KG1 (cell line): ENCODE measurements at regions not wholly inside any gene's neighbourhood (a gene's known extent, or its start where the extent isn't known, plus 50 kb on each side); places are given as distances from the start of the nearest gene placed in this dataset.

ENCODE experiments used
- DNase-seq: peaks from one replicate; lab custom pipeline; 2025; lab: John Stamatoyannopoulos, UW

DNA sequence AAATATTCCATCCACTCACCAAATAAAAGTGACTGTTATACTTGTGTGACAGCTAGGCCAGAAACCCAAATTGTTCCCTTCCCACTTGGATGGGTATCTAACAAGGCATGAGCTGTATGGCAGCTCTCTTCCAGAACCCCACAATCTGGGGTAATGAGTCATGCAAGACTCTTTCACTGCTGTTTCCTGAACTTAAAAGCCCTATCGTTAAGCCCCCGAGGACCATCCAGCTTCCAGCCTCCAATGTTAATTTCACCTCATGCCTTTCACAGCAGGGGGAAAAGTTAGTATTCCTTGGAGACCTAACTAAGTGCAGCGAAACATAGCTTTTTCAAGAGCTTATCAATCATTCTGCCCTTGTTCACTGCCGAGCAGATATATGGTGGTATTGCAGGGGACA lies 368.6 kb upstream of the HSFY2 start:
- no peak for DNase-seq

DNA sequence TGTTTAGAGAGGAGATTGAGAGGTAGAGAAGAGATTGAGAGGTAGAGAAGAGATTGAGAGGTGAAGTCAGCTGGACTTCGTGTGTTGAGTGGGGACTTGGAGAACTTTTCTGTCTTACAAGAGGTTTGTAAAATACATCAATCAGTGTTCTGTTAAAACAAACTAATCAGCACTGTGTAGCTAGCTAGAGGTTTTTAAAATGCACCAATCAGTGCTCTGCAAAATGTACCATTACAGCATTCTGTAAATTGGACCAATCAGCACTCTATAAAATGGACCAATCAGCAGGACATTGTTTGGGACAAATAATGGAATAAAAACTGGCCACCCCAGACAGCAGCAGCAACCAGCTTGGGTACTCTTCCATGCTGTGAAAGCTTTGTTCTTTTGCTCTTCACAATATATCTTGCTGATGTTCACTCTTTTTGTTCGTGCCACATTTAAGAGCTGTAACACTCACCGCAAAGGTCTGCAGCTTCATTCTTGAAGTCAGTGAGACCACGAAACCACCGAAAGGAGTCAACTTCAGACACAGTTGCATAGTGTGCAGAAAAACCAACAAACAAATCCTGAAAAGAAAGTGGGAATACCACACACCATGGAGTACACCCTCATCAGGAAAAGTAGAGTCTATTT lies 366.9 kb upstream of the HSFY2 start:
- DNase-seq: no peak

DNA sequence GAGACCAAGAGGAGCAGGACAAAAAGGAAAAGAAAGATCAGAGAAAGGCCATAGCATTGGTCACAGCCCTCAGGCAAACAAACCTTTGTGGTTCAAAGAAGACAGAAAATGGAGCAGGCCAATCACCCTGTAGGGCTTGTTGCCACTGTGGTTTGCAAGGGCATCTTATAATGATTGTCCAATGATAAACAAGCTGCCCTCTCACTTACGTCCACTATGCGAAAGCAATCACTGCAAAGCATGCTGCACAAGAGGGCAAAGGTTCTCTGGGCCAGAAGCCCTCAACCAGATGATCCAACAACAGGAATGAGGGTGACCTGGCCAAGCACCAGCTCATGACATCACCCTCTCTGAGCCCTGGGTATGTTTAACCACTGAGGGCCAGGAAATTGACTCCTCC lies 360.9 kb upstream of the HSFY2 start:
- no peak for DNase-seq

DNA sequence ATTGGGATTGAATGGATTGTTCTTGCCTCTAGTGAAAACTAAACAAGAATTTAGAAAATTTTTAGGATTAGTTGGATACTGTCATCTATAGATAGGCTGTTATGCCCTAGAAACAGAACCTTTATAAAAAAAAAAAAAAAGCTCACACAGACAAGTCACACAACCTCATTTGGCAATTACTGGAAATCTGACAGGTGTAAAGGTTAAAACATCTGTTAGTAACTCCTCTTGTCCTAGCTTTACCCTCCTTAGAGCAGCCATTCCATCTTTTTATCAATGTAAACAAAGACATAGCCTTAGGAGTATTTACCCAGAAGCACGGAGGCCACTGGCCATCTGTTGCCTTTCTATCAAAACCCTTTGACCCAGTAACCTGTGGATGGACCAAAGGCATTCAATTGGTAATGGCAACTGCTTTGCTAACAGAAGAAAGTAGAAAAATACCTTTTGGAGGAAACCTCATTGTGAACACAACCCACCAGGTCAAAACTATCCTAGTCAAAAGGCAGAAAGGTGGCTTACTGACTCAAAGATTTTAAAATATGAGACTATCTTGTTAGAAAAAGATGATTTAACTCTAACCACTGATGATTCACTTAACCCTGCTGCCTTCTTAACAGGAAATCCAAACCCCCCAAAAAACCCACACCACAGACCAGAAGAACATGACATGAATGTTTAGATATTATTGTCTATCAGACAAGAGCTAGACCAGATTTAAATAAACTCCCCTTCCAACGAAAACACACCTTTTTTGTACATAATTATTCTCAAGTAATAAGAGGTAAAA lies 357.2 kb upstream of the HSFY2 start:
- DNase-seq: no peak

DNA sequence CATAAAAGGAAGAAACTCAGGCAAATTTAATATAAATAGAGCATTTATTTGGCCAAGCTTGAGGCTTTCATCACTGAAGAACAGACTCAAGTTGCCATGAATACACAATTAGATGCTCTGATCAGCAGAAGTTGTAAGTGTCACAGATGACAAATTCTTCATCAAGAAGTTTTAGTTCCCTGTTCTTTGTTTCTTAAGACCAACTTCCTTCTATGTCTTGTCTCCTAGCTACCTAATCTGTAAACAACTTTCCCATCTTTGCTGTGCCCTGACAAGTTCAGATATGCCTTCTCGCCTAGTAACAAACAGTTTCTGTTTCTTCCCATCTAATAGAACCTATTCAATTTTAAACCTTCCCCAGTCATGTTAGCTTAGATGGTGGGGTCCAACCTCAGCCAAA lies 353.4 kb upstream of the HSFY2 start:
- no peak for DNase-seq

DNA sequence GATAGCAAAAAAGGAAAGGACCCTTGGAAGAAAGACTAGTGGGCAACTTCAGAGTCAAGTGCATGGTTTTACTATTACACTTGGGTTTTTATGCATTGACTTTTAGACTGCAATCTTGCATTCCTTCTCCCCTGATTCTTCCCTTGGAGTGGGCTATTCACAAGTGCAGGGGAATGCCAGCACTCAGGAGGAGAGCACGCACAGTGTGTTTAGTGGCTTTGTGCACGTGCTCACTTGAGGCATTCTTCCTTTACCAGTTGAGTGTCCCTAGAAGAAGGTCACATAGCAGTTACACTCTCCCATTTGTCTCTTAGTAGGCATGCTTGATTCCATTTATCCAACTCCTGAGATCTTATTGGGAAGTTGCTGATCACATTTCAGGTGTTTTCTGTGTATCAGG lies 351.1 kb upstream of the HSFY2 start:
- DNase-seq: no peak

DNA sequence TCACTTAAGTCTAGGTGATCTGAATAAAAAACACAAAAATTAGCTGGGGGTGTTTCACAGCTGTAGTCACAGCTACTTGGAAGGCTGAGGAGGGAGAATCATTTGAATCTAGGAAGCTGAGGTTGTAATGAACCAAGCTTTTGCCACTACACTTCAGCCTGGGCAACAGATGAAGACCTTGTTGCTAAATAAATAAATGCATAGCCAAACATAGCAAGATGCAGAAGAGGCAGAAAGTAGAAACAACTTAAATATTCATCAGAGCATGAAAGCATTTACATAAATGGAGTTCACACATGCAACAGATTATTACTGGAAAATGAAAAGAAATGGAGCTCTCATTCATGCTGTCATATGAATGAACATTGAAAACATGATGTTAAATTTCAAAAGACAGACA lies 348.9 kb upstream of the HSFY2 start:
- DNase-seq: no peak

DNA sequence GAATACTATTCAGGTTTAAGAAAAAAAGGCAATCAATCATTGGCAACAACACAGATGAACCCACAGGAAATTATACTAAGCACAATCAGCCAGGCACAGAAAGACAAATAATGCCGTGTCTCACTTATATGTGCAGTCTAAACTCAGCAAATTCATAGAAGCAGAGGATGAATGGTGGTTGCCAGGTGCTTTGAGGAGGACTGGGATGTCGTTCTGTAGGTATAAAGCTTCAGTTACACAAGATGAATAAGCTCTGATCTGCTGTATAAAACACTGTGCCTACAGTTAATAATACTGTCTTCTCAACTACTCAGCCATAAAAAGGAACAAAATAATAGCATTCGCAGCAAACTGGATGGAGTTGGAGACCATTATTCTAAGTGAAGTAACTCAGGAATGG lies 324.8 kb upstream of the HSFY2 start:
- DNase-seq: no peak

DNA sequence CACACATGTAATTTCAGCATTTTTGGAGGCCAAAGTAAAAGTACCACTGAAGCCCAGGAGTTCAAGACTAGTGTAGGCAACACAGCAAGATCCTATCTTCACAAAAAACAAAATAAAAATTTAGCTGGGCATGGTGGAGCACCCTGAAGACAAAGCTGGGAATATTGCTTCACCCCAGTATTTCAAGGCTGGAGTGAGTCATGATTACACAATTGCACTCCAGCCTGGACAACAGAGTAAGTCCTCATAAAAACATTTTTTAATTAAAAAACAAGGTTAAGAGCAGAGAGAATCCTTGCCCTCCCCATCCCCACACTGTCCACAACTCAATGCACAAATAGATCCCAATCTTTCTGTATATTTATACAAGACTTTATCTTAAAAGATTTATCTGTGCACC lies 321.9 kb upstream of the HSFY2 start:
- DNase-seq: no peak

DNA sequence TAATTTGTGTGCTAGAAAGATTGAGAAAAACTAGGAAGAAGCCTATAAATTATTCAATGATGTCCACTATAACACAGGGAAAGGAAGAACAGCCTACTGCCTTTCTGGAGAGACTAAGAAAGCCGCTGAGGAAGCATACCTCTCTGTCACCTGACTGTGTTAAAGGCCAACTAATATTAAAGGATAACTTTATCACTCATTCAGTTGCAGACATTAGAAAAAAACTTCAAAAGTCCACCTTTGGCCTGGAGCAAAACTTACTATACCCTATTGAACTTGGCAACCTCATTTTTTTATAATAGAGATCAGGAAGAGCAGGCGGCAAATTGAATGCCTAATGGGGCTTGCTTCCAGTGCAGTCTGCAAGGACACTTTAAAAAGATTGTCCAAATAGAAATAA lies 309.5 kb upstream of the HSFY2 start:
- no peak for DNase-seq

DNA sequence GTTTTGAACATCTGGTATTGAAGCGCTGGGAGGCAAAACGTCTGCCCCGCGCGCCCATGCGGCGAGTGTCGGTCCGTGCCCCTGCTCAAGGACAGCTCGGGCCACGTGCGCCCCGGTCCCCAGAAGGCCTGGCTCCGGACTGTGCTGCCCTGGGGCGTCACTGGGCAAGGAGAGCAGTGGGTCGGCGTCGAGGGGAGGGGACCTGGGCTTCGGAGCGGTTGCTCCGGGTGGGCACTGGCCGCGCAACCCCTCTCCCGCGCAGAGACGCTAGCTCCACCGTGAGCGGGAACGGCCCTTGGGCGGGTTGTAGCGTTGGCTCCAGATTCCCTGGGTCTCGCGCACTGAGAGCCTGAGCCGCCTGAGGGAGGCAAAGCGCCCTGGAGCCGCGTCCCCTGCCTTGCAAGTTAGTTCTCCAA lies 304.2 kb upstream of the HSFY2 start:
- no peak for DNase-seq

DNA sequence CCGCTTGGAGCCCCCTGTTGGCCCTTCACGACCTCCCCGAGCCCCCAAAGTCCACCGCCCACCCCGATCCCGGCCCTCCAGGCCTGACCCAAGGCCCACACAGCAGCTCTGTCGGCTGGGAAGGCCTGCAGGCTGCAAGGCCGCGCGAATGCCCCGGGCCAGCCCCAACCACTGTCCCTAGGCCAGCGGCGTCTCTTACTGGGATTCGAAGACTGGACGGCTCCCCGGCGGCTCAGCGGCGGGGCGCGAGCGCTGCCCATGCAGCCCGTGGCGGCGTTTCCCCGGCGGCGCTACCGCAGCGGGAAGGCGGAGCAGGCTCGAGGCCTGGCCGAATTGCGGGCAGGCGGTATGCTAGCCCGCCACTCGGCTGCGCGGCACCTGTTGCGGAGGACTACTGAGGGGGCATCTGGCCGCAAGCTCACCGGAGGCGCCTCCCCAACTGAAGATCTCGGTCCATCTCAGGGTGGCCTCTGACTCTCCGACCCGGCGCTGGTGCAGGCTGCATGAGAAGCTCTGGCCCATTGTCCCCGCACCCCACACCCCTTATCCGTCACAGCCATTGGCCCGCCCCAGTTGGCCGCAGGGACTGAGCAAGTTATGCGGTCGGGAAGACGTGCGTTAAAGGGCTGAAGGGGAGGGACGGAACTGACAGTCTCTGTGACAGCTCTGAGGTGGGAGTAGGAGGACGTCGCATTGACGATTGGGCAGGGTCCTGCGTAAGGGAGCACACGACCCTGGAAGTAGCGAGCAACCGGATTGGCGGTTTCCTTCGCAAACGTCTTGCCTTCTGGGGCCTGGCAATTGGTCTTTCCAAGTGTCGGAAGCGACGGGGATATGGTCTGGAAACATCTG lies 303.5 kb upstream of the HSFY2 start:
- no peak for DNase-seq

DNA sequence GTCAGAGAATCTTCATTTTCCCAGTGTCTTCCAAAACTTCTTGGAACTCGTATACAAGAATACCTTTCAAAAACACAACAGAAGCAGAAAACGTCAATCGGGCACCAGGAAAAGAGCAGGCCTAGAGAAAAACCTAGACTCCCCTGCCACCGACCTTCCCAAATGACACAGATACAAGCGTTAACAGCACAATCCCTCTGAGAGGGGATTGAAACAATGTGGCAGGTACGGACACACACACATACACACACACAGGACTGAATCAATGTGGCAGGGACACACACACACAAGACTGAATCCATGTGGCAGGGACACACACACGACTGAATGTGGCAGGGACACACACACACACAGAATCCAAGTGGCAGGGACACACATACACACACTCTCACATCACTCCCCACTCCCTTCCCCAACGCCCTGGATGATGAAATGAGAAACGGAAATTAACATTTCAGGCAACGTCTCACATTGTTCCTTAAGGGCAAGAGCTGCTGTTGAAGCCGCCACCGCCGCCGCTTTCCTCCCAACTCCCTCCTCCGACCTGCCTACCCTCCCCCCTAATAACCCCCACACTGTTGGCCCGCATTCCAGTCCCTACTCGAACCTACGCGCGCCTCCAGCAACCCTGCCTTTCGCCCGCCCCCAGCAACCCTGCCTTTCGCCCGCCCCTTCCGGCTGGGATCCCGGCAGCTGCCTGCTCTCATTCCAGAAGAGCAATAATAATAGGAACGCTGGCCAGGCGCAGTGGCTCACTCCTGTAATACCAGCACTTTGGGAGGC lies 302.1 kb upstream of the HSFY2 start:
- peak; percentile 25 for DNase-seq

DNA sequence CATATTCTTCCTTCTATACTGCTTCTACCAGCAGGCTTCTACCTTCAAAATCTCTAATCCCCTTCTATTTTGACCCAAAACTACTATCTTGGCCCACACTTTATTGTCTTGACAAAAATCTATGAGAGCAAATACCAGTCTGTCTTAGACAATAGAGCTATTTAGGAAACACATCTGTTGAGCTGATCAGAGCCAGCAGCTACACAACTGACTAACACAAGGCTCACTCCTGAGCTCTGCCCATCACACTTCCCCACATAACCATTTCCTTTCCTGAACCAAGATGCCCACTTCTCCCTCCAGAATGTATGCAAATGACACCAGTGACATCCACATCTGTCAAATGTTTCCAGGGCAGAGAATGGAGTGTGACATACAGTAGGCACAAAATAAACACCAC lies 293.9 kb upstream of the HSFY2 start:
- DNase-seq: no peak

DNA sequence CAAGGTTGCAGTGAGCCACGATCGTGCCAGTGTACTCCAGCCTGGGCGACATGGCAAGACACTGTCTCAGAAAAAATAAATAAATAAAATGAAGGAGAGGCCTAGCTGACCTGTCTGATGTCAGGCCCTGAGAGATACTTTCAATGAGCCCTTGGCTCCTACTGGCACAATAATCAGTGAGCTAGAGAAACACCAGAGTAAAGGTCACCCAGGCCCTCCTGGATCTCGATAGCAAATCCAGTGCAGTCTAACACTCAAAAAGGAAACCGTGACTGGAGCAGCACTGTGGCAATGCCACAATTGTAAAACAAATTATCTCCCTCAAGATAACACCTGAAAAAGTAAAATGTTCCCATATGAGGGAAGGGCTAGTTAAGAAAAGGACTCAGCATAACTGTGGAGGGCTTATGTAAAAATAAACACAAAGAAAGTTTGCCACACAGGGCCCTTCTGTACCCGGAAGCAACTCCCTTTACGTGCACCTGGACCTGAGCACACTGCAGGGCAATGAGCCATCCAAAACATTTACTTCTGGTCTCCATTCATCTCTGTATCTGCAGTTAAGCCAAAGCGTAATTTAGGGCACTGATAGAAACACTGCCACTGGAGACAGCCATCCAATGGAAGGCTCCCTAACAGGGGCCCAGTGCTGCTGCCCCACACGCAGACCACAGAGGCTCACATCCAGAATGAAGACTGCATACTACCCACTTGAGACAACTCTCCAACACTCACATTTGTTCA lies 293.1 kb upstream of the HSFY2 start:
- no peak for DNase-seq

DNA sequence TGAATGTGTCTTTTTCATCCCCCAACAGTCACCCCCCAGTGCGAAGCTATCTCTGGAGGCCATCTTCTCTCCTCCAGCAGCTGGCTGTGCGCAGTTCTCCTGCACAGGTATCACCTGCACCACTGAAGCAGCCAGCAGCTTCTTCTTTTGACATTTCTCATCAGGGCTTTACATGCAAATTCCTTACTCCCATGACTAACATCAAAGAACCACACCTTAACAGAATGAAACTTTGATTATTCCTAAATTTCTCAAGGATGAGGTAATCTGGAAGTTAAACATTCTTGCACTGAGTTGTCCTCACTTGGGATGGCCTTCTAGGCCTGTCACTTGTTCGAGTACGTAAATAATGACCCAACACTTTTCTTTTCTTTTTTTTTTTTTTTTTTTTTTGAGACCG lies 291.6 kb upstream of the HSFY2 start:
- no peak for DNase-seq

DNA sequence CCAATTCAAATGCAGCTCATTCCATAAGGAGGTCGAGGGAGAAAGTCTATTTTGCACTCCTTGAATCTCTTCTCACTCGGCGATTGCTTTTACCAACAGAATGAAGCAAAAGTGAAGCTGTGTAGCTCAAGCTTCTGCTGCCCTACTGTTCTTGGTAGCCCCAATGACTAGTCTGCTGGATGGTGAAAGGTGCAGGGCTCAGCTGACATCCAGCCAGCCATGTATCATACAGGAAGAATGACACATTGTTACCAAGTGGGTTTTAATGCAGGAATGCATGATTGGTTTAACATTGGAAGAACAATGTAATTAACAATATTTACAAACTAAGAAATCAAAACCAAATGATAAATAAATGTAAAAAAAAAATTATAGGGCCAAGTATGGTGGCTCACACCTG lies 286.2 kb upstream of the HSFY2 start:
- DNase-seq: no peak

DNA sequence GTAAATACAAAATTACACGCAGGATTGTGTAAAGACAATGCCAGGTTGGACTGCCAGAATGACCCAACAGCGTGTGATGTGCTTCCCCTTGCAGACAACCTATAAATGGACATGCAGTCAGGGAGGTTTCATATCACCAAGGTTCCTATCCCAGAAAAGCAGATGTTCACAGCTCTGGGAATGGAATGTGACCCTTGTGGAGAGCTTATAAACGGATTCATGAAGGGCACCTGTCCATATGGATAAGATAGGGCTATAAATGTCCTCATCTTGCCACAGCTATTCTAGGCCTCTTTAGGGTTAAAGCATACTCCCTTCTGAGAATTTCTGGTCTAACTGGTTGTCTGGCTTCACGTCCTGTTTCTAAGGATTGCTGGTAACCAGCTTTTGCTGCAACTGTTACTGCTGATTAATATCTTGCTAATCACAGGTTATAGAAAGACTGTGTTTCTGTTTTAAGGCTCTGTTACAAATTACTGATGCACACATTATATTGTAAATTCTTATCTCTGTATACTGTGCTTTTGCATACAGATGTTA lies 285.4 kb upstream of the HSFY2 start:
- DNase-seq: no peak

DNA sequence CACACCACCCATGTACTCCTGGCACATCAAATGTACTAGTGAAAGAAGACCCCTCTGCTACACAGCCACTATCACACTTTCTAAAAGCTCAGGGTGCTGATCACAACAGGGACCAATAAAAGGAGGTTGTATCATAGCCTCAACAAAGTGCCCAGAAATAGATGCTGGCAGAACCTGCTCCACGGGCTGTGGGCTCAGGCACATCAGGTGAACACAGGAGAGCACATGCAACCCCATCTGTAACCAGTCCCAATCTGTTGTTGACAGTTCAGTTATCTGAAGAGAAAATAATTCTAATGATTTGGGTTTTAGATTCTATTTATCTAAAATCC lies 282.6 kb upstream of the HSFY2 start:
- no peak for DNase-seq

DNA sequence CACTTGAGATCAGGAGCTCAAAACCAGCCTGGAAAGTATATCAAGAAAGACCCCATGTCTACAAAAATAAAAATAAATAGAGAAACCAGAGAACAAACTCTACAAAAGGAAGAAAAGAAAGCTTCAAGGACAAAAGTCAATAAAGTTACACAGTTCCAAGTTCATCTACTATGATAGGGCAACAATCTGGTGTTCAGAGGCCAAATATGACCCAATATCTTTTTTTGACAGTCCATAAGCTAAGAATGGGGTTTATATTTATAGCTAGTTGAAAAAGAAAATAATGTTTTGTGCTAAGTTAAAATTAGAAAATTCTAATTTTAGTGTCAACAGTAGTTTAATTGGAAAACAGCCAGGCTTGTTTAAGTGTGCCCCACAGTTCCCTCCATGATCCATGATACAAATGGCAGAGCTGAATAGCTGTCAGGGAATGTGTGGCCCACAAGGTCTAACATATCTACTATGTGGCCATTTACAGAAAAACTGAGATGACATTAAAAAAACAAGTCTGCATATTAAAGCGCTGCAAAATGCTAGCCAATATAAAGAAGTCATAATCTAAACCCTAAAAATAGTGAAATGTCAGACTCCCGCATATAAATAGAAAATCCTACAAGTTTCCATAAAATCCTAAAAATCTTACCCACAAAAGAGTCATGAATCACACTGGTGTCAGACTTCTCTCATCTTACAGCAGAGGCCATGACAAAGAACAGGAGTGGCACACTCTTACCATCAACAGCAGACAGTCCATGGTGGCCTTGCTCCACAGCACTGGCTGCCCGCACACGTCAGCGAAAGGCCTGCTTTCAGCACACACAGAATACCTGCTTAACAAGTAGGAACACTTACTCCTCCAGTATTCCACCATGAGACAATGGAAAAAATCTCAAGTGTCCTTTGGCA lies 281.9 kb upstream of the HSFY2 start:
- no peak for DNase-seq
